GM23248 (cell line): ENCODE measurements at regions not wholly inside any gene's neighbourhood (a gene's known extent, or its start where the extent isn't known, plus 50 kb on each side); places are given as distances from the start of the nearest gene placed in this dataset.

Experiments used
- DNase-seq: peaks from one replicate; pipeline ENCODE4 v3.0.0-alpha.2; 2015
- H2AFZ ChIP-seq: fragments of 200-600 bp; sonication (generic); 2 replicates; pipeline ENCODE4 v1.6.1; 2016; ENCODE audit warnings: antibody characterized with exemption
- H3F3A ChIP-seq: fragments of 200-600 bp; sonication (generic); 2 replicates; pipeline ENCODE4 v1.6.1; 2016; ENCODE audit warnings: mild to moderate bottlenecking, antibody characterized with exemption, mixed run types; ENCODE audit not compliant: insufficient read depth
- H3K27ac ChIP-seq: fragments of 200-600 bp; sonication (generic); 2 replicates; pipeline ENCODE4 v1.5.1; 2016; ENCODE audit warnings: mild to moderate bottlenecking
- H3K27me3 ChIP-seq: fragments of 200-600 bp; sonication (generic); replicated peaks from 2 replicates; pipeline ENCODE4 v1.6.1; 2016; ENCODE audit warnings: mild to moderate bottlenecking; ENCODE audit not compliant: insufficient read depth
- H3K36me3 ChIP-seq: fragments of 200-600 bp; sonication (generic); 2 replicates; pipeline ENCODE4 v1.6.1; 2016; ENCODE audit warnings: low read depth, mild to moderate bottlenecking
- H3K4me1 ChIP-seq: fragments of 200-600 bp; sonication (generic); 2 replicates; pipeline ENCODE4 v1.6.1; 2016; ENCODE audit warnings: mild to moderate bottlenecking; ENCODE audit not compliant: insufficient read depth
- H3K4me2 ChIP-seq: fragments of 200-600 bp; sonication (generic); one replicate; pipeline ENCODE4 v1.6.1; 2016; ENCODE audit warnings: mild to moderate bottlenecking; ENCODE audit not compliant: unreplicated experiment
- H3K4me3 ChIP-seq: fragments of 200-600 bp; sonication (generic); 2 replicates; pipeline ENCODE4 v1.5.1; 2016; ENCODE audit warnings: mild to moderate bottlenecking
- H3K79me2 ChIP-seq: fragments of 200-600 bp; sonication (generic); 2 replicates; pipeline ENCODE4 v1.6.1; 2016; ENCODE audit warnings: mild to moderate bottlenecking; ENCODE audit not compliant: insufficient read depth
- H3K9ac ChIP-seq: fragments of 200-600 bp; sonication (generic); 2 replicates; pipeline ENCODE4 v1.6.1; 2016; ENCODE audit warnings: mild to moderate bottlenecking
- H3K9me2 ChIP-seq: fragments of 200-600 bp; sonication (generic); 2 replicates; pipeline ENCODE4 v1.6.1; 2016; ENCODE audit warnings: mixed run types, mild to moderate bottlenecking, moderate library complexity; ENCODE audit not compliant: insufficient read depth
- H3K9me3 ChIP-seq: fragments of 200-600 bp; sonication (generic); one replicate; pipeline ENCODE4 v1.6.1; 2017; ENCODE audit warnings: low read depth
- H4K20me1 ChIP-seq: fragments of 200-600 bp; sonication (generic); 2 replicates; pipeline ENCODE4 v1.6.0; 2016; ENCODE audit not compliant: insufficient read depth
- EZH2 ChIP-seq: fragments of 200-600 bp; sonication (generic); IDR thresholded peaks from 2 replicates; pipeline ENCODE4 v1.6.1; 2018; ENCODE audit warnings: antibody characterized with exemption, mild to moderate bottlenecking; ENCODE audit not compliant: insufficient read depth, poor library complexity, severe bottlenecking
- EZH2phosphoT487 ChIP-seq: fragments of 200-600 bp; sonication (generic); IDR thresholded peaks from 2 replicates; pipeline ENCODE4 v1.6.1; 2018; ENCODE audit warnings: antibody characterized with exemption, moderate library complexity, mild to moderate bottlenecking, low read depth; ENCODE audit not compliant: insufficient read depth
- WGBS, 2 experiments: methylation state at CpG; one replicate each; pipeline ENCODE4 v1.1.6; 2015 to 2017; ENCODE audit warnings: low lambda C conversion rate in 2 of 2, low coverage in 1 of 2; ENCODE audit errors: missing lambda C conversion rate in 2 of 2; 5-methylcytosine and 5-hydroxymethylcytosine counted together
- in situ Hi-C: fragments of 300-500 bp; cut with MboI; formaldehyde crosslinking; loops from 2 replicates; pipeline ENCODE4 v1.15.0; 2020

GRCh38 chr2:126367361-126367760 is 288.6 kb upstream of the GYPC start:
- Histone ChIP-seq H3K27me3 (no peaks in the 10 kb centered on the region), H3K27ac (no peak overlapping the region), H3K36me3 (no peaks in the 10 kb centered on the region), H3K9me3 (no peaks in the 10 kb centered on the region), H4K20me1 (no peaks in the 10 kb centered on the region), H3K4me2 (no peak overlapping the region), H3K9ac (no peak overlapping the region), H3F3A (no peaks in the 10 kb centered on the region), H3K79me2 (no peaks in the 10 kb centered on the region), H3K4me3 (no peak overlapping the region), H2AFZ (no peak overlapping the region), H3K9me2 (no peaks in the 10 kb centered on the region), H3K4me1 (no peaks in the 10 kb centered on the region)
- TF ChIP-seq EZH2, result no peak
- TF ChIP-seq EZH2phosphoT487, result no peak
- DNase-seq, result no peak
- in situ Hi-C loops, result no loop called here
- WGBS, 2 experiments, result 23% methylated on average over 3 of the region's 3 CpGs

GRCh38 chr2:126368758-126369157 is 287.2 kb upstream of the GYPC start:
- H3K9me2 ChIP-seq, result no peaks in the 10 kb centered on the region
- no peak overlapping the region for H3K27ac ChIP-seq
- H2AFZ ChIP-seq, result no peak overlapping the region
- no peaks in the 10 kb centered on the region for H3K4me1 ChIP-seq
- H3K27me3 ChIP-seq, result no peaks in the 10 kb centered on the region
- H3K9ac ChIP-seq, result no peak overlapping the region
- WGBS, 2 experiments, result 0 to 5% methylated on average over 2 of the region's 2 CpGs
- no peaks in the 10 kb centered on the region for H3K36me3 ChIP-seq
- H3K79me2 ChIP-seq, result no peaks in the 10 kb centered on the region
- no peaks in the 10 kb centered on the region for H3K9me3 ChIP-seq
- in situ Hi-C loops, result no loop called here
- H3K4me2 ChIP-seq, result no peak overlapping the region
- no peaks in the 10 kb centered on the region for H3F3A ChIP-seq
- no peaks in the 10 kb centered on the region for H4K20me1 ChIP-seq
- DNase-seq, result no peak
- H3K4me3 ChIP-seq, result no peak overlapping the region
- TF ChIP-seq EZH2phosphoT487, result no peak
- no peak for TF ChIP-seq EZH2

- no peak overlapping the region for H2AFZ ChIP-seq
- no peak for TF ChIP-seq EZH2
- no peak for TF ChIP-seq EZH2phosphoT487
- in situ Hi-C loops, result no loop called here
- no peak overlapping the region for H3K9ac ChIP-seq
- no peak for DNase-seq
- no peaks in the 10 kb centered on the region for H4K20me1 ChIP-seq
- H3K79me2 ChIP-seq, result no peaks in the 10 kb centered on the region
- no peaks in the 10 kb centered on the region for H3K4me1 ChIP-seq
- 23 to 46% methylated on average over 2 of the region's 2 CpGs for WGBS, 2 experiments
- H3K27ac ChIP-seq, result no peak overlapping the region
- H3K4me2 ChIP-seq, result no peak overlapping the region
- no peaks in the 10 kb centered on the region for H3K36me3 ChIP-seq
- no peaks in the 10 kb centered on the region for H3K9me2 ChIP-seq
- H3K27me3 ChIP-seq, result no peaks in the 10 kb centered on the region
- H3K4me3 ChIP-seq, result no peak overlapping the region
- no peaks in the 10 kb centered on the region for H3F3A ChIP-seq
- no peaks in the 10 kb centered on the region for H3K9me3 ChIP-seq
Measured at GRCh38 chr2:126370201-126370600, 285.8 kb upstream of the GYPC start.

GRCh38 chr2:126372406-126372805 is 283.6 kb upstream of the GYPC start:
- DNase-seq, result no peak
- Histone ChIP-seq H3K27ac (no peak overlapping the region), H3F3A (no peaks in the 10 kb centered on the region), H4K20me1 (no peaks in the 10 kb centered on the region), H3K9me2 (no peaks in the 10 kb centered on the region), H3K9ac (no peak overlapping the region), H2AFZ (no peak overlapping the region), H3K4me1 (no peaks in the 10 kb centered on the region), H3K79me2 (no peaks in the 10 kb centered on the region), H3K4me3 (no peak overlapping the region), H3K36me3 (no peaks in the 10 kb centered on the region), H3K27me3 (no peaks in the 10 kb centered on the region), H3K4me2 (no peak overlapping the region), H3K9me3 (no peaks in the 10 kb centered on the region)
- no peak for TF ChIP-seq EZH2
- TF ChIP-seq EZH2phosphoT487, result no peak
- in situ Hi-C loops, result no loop called here
- 18 to 29% methylated on average over 4 of the region's 4 CpGs for WGBS, 2 experiments

- Histone ChIP-seq H3K4me2 (no peak overlapping the region), H3K79me2 (no peaks in the 10 kb centered on the region), H3K4me1 (no peaks in the 10 kb centered on the region), H3K27ac (no peak overlapping the region), H3K9me2 (no peaks in the 10 kb centered on the region), H3K4me3 (no peak overlapping the region), H2AFZ (no peak overlapping the region), H3K36me3 (no peaks in the 10 kb centered on the region), H4K20me1 (no peaks in the 10 kb centered on the region), H3K9ac (no peak overlapping the region), H3K9me3 (no peaks in the 10 kb centered on the region), H3K27me3 (no peaks in the 10 kb centered on the region), H3F3A (no peaks in the 10 kb centered on the region)
- TF ChIP-seq EZH2, result no peak
- TF ChIP-seq EZH2phosphoT487, result no peak
- in situ Hi-C loops, result no loop called here
- no peak for DNase-seq
- 6 to 17% methylated on average over 1 of the region's 1 CpG for WGBS, 2 experiments
Measured at GRCh38 chr2:126378176-126378575, 277.8 kb upstream of the GYPC start.
